ENCODE measurements at regions not wholly inside any gene's neighbourhood (a gene's known extent, or its start where the extent isn't known, plus 50 kb on each side); places are given as distances from the start of the nearest gene placed in this dataset.

GRCh38 chr7:93030605-93031225, 87.1 kb downstream of the SAMD9 start:
- TF ChIP-seq POLR2A (IDR thresholded peaks at IDR 0.05): no peak
- TF ChIP-seq CTCF (IDR thresholded peaks at IDR 0.05): no peak
